Umbilical cord (tissue), 1 donor: ENCODE measurements at regions not wholly inside any gene's neighbourhood (a gene's known extent, or its start where the extent isn't known, plus 50 kb on each side); places are given as distances from the start of the nearest gene placed in this dataset.

Experiments used
- DNase-seq: peaks from one replicate; pipeline ENCODE4 v3.0.0-alpha.2; 2015; ENCODE audit warnings: low spot score

GRCh38 chr5:110354915-110355644 lies 371.4 kb downstream of the TMEM232 start:
- no peak for DNase-seq

- no peak for DNase-seq
Observed at GRCh38 chr5:110356677-110357076, 369.8 kb downstream of the TMEM232 start.

- DNase-seq: no peak
Observed at GRCh38 chr5:110359221-110359620, 367.2 kb downstream of the TMEM232 start.

GRCh38 chr5:110361471-110361870 lies 365.0 kb downstream of the TMEM232 start:
- no peak for DNase-seq

GRCh38 chr5:110362261-110362660 lies 364.2 kb downstream of the TMEM232 start:
- no peak for DNase-seq

- DNase-seq: no peak
Observed at GRCh38 chr5:110366716-110367115, 359.8 kb downstream of the TMEM232 start.
